HG02973 (cell line): ENCODE measurements at regions not wholly inside any gene's neighbourhood (a gene's known extent, or its start where the extent isn't known, plus 50 kb on each side); places are given as distances from the start of the nearest gene placed in this dataset.

Source experiments
- ATAC-seq: cut with Tn5 transposase; IDR thresholded peaks from one replicate; pipeline ENCODE4 v1.9.1; 2021; ENCODE audit warnings: moderate library complexity; ENCODE audit not compliant: unreplicated experiment

GRCh38 chr18:44602845-44603244 lies 77.8 kb upstream of the SETBP1 start:
- no peak for ATAC-seq

- no peak for ATAC-seq
These were observed 71.3 kb upstream of the SETBP1 start for GRCh38 chr18:44609181-44609941.

GRCh38 chr18:44620812-44621211 lies 59.9 kb upstream of the SETBP1 start:
- ATAC-seq = no peak

GRCh38 chr18:44624052-44624451 lies 56.6 kb upstream of the SETBP1 start:
- ATAC-seq = no peak

GRCh38 chr18:44625386-44625785 lies 55.3 kb upstream of the SETBP1 start:
- no peak for ATAC-seq

- ATAC-seq = no peak
These were observed 54.5 kb upstream of the SETBP1 start for GRCh38 chr18:44626236-44626635.

GRCh38 chr18:44626807-44627206 lies 53.9 kb upstream of the SETBP1 start:
- ATAC-seq = no peak

- ATAC-seq = no peak
These were observed 53.4 kb upstream of the SETBP1 start for GRCh38 chr18:44627280-44627679.

- ATAC-seq = no peak
These were observed 51.3 kb upstream of the SETBP1 start for GRCh38 chr18:44629406-44629805.

GRCh38 chr18:44630118-44630517 lies 50.6 kb upstream of the SETBP1 start:
- no peak for ATAC-seq
